GM06990 (cell line): ENCODE measurements at regions not wholly inside any gene's neighbourhood (a gene's known extent, or its start where the extent isn't known, plus 50 kb on each side); places are given as distances from the start of the nearest gene placed in this dataset.
"Not testable (repeated sequence)": the region's sequence is repeated elsewhere in the genome, so short reads cannot be mapped to it uniquely, and the experiment has no call there.

Source experiments
- DNase-seq: peaks from one replicate; pipeline ENCODE4 v3.0.0-alpha.2; 2011; ENCODE audit not compliant: insufficient read length; ENCODE audit errors: extremely low read depth
- H3K27me3 ChIP-seq: replicated peaks from 2 replicates; pipeline ENCODE4 v1.6.0; 2011; ENCODE audit warnings: low read length; ENCODE audit not compliant: control insufficient read depth, insufficient read depth
- H3K36me3 ChIP-seq: 2 replicates; pipeline ENCODE4 v1.5.1; 2011; ENCODE audit warnings: low read length; ENCODE audit not compliant: control insufficient read depth, insufficient read depth
- H3K4me3 ChIP-seq: replicated peaks from 2 replicates; pipeline ENCODE4 v1.5.1; 2011; ENCODE audit warnings: low read depth, mild to moderate bottlenecking, control low read depth, low read length
- CTCF ChIP-seq: IDR thresholded peaks from 2 replicates; pipeline ENCODE4 v1.5.1; 2011; ENCODE audit warnings: low read length, control low read depth, mild to moderate bottlenecking, inconsistent platforms; ENCODE audit not compliant: insufficient read depth, poor library complexity, severe bottlenecking

- no peak for DNase-seq
- no peak for TF ChIP-seq CTCF
- H3K36me3 ChIP-seq: no peaks in the 10 kb centered on the region
- no peaks in the 10 kb centered on the region for H3K27me3 ChIP-seq
- H3K4me3 ChIP-seq: no peak overlapping the region
Measured at GRCh38 chr16:63145411-63145810, 1109.2 kb upstream of the CDH8 start.

- TF ChIP-seq CTCF: no peak
- Histone ChIP-seq H3K27me3 (no peaks in the 10 kb centered on the region), H3K4me3 (no peak overlapping the region), H3K36me3 (no peaks in the 10 kb centered on the region)
- DNase-seq: no peak
Measured at GRCh38 chr16:63135069-63135468, 1098.8 kb upstream of the CDH8 start.

GRCh38 chr16:63131503-63131902, 1095.3 kb upstream of the CDH8 start:
- Histone ChIP-seq H3K4me3 (no peak overlapping the region), H3K27me3 (no peaks in the 10 kb centered on the region), H3K36me3 (no peaks in the 10 kb centered on the region)
- TF ChIP-seq CTCF: no peak
- DNase-seq: no peak

- no peaks in the 10 kb centered on the region for H3K36me3 ChIP-seq
- DNase-seq: no peak
- H3K4me3 ChIP-seq: no peak overlapping the region
- TF ChIP-seq CTCF: no peak
- H3K27me3 ChIP-seq: no peaks in the 10 kb centered on the region
Measured at GRCh38 chr16:63130942-63131341, 1094.7 kb upstream of the CDH8 start.

- H3K36me3 ChIP-seq: no peaks in the 10 kb centered on the region
- no peak for DNase-seq
- TF ChIP-seq CTCF: no peak
- H3K4me3 ChIP-seq: no peak overlapping the region
- no peaks in the 10 kb centered on the region for H3K27me3 ChIP-seq
Measured at GRCh38 chr16:63129411-63130125, 1093.3 kb upstream of the CDH8 start.

GRCh38 chr16:63119905-63120304, 1083.7 kb upstream of the CDH8 start:
- H3K36me3 ChIP-seq, H3K27me3 ChIP-seq, DNase-seq, H3K4me3 ChIP-seq: not testable (repeated sequence)
